Breast epithelium (tissue), 3 donors: ENCODE measurements at regions not wholly inside any gene's neighbourhood (a gene's known extent, or its start where the extent isn't known, plus 50 kb on each side); places are given as distances from the start of the nearest gene placed in this dataset.

Source experiments
- POLR2A ChIP-seq: fragments of 450-650 bp; IDR thresholded peaks from one replicate; pipeline ENCODE4 v1.6.1; 2016; ENCODE audit warnings: antibody characterized with exemption, mild to moderate bottlenecking, moderate library complexity
- TF ChIP-seq, protein P1 (sequence below), 3 donors: fragments of 450-650 bp; IDR thresholded peaks; one replicate each; pipeline ENCODE4 v1.5.1; 2016 to 2017; ENCODE audit warnings: antibody characterized with exemption in 3 of 3, mild to moderate bottlenecking in 3 of 3, moderate library complexity in 3 of 3

- no peak for TF ChIP-seq POLR2A
- TF ChIP-seq, protein P1, sequence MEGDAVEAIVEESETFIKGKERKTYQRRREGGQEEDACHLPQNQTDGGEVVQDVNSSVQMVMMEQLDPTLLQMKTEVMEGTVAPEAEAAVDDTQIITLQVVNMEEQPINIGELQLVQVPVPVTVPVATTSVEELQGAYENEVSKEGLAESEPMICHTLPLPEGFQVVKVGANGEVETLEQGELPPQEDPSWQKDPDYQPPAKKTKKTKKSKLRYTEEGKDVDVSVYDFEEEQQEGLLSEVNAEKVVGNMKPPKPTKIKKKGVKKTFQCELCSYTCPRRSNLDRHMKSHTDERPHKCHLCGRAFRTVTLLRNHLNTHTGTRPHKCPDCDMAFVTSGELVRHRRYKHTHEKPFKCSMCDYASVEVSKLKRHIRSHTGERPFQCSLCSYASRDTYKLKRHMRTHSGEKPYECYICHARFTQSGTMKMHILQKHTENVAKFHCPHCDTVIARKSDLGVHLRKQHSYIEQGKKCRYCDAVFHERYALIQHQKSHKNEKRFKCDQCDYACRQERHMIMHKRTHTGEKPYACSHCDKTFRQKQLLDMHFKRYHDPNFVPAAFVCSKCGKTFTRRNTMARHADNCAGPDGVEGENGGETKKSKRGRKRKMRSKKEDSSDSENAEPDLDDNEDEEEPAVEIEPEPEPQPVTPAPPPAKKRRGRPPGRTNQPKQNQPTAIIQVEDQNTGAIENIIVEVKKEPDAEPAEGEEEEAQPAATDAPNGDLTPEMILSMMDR (IDR thresholded peaks at IDR 0.05) = no peak
These were observed 283.0 kb upstream of the VEPH1 start for GRCh38 chr3:157786211-157786610.
